ENCODE measurements at regions not wholly inside any gene's neighbourhood (a gene's known extent, or its start where the extent isn't known, plus 50 kb on each side); places are given as distances from the start of the nearest gene placed in this dataset.
"Not testable (repeated sequence)": the region's sequence is repeated elsewhere in the genome, so short reads cannot be mapped to it uniquely, and the experiment has no call there.

GRCh38 chr18:10607332-10608248, 81.8 kb downstream of the NAPG start:
- not testable (repeated sequence) for TF ChIP-seq POLR2A, CTCF (IDR thresholded peaks at IDR 0.05)

Data from prostate gland (tissue), 2 donors.